ENCODE measurements at regions not wholly inside any gene's neighbourhood (a gene's known extent, or its start where the extent isn't known, plus 50 kb on each side); places are given as distances from the start of the nearest gene placed in this dataset.

- TF ChIP-seq FOXA3 (CRISPR knock-in tag; IDR thresholded peaks at IDR 0.05): no peak
- no peak for TF ChIP-seq ZNF138 (CRISPR knock-in tag; IDR thresholded peaks at IDR 0.05; ENCODE audit: low read depth)
Observed at GRCh38 chr4:66767442-66767841, 777.9 kb downstream of the CENPC start.

All from HepG2 (cell line).